Activated CD4-positive, alpha-beta T cell treated with anti-CD3 and anti-CD28 coated beads, Interleukin-2, Interleukin-4, amounts not matched to agents 100 ng/mL and 50 ng/mL, durations not matched to agents 16 hours and 8 hours (primary cell): ENCODE measurements at regions not wholly inside any gene's neighbourhood (a gene's known extent, or its start where the extent isn't known, plus 50 kb on each side); places are given as distances from the start of the nearest gene placed in this dataset.
"Not testable (repeated sequence)": the region's sequence is repeated elsewhere in the genome, so short reads cannot be mapped to it uniquely, and the experiment has no call there.

Experiments
- DNase-seq: peaks from one replicate; pipeline ENCODE4 v3.0.0-alpha.2; 2020; ENCODE audit warnings: low spot score

DNA sequence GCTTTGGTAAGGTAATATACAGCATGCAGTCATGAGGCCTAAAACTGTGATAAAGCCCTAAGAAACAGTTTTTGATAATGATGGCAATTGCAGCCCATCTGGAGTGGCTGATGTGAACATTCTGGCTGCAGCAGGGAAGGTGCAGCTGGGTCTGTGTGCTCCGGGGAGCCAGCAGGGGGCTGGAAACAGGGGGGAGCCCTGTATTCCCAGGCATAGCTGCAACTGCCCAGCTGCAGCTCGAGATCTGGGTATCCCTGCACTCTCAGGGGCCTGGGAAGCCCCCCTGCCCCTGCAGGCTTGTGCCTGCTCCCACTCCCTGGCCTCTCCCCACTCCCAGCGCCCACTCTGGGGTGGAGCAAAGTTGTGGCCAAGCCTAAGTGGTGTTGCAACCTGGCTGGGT is 95.6 kb downstream of the RRAGB start:
- DNase-seq = no peak

DNA sequence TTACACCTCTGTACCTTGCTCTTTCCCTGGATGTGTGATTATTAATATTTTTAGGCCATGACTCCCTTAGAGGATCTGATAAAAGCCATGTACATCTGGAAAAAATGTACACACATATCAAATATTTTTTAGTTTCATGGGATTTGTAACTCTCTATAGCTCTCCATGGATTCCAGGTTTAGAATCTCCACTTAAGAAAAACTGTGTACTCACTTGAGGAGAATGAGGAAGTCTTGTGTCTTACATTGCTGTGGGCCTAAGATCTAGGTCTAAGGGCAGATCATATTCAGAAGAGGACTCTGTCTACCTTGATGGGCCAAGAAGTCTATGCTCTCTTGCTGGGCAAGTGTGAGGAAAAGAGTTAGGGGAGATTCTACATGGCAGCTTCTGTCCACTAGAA is 98.0 kb downstream of the RRAGB start:
- DNase-seq = no peak

DNA sequence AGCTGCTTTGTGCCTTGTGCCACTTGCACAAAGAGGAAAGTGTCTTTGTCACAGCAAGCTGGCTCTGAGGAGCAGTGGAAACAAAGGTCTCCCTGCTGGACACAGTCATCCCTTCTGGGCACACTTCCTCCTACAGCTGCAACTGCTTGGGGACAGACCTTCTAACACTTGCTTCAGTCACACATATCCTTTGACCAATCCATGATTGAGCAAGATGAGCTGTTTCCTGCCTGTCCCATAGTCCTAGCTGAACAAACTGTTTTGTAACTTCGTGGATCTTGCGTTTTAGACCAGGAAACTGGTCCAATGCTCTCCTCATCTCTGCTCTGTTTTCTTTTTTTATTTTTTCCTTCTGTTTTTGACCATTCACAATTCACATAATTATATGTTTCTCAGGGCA is 98.5 kb downstream of the RRAGB start:
- DNase-seq = no peak

DNA sequence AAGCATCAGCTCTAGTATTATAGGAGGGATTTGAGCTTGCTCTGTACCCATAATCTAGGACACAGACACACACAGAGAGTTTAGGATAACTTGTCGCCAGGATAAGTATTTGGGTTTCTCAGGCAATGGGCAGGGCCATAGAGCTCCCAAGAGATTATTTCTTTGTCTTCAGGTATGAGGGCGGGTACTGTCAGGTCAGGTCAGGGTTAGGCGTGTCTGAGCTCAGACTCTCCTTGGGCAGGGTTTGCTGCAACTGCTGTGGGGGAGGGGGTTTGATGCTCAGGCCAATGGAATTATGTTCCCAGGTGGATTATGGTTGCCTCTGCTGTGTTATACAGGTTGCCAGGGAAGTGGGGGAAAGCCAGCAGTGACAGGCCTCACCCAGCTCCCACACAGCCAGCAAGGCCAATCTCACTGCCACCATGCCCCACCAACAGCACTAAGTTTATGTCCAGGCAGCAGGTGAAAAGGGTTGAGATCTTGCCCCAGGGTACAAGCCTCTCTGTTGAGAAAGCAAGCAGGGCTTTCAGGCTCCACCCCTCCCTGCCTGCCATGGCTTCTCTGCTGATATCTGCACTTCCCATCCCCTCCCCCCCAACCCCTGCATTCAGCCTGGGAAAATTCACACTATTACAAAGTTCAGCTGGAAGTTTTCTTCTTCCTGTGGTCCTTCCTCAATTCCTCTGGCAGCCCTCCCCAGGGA is 101.3 kb downstream of the RRAGB start:
- DNase-seq = no peak

DNA sequence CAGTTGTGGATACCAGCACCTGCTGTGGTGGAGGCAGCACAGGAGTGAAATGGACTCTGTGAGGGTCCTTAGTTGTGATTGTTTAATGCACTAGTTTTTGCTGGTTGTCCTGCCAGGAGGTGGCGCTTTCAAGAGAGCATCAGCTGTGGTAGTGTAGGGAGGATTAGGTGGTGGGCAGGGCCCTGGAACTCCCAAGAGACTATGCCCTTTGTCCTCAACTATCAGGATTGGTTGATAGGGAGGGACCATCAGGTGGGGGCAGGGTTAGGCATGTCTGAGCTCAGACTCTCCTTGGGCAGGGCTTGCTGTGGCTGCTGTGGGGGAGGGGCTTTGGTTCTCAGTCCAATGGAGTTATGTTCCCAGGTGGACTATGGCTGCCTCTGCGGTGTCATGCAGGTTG is 121.9 kb downstream of the RRAGB start:
- DNase-seq = no peak

DNA sequence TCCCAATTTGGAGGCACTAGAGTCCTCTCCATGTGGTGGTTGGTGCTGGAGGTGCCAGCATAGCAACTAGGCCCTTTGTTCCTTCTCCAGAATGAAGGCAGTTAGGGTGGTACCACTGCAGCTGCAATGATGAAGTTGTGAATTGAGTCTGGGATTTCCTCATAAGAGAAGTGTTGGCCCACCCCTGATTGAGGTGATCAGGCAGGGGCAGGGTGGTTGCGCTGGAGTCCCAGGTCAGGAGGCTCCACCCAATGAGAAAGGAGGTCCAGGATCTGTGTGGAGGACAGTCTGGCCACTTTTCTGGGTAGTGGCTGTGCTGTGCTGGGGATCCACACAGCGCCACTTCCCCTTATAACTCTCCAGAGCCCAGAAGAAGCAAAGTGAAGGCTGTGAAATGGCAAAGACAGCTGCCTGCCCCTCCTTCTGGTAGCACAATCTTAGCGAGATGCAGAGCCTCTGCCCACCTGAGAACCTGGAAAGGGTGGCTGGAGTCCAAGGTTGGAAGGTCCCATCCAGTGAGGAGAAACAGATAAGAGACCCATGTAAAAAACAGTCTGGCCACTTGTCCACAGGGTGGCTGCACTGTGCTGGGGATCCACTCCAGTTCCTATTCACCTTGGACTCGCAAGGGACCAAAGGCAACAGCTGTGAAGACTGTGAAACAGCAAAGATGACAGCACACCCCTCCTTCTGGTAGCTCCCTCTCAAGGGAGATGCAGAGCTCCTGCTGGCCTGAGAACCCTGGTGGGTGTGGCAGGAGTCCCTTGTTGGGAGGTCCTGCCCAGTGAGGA is 124.6 kb downstream of the RRAGB start:
- DNase-seq = no peak

DNA sequence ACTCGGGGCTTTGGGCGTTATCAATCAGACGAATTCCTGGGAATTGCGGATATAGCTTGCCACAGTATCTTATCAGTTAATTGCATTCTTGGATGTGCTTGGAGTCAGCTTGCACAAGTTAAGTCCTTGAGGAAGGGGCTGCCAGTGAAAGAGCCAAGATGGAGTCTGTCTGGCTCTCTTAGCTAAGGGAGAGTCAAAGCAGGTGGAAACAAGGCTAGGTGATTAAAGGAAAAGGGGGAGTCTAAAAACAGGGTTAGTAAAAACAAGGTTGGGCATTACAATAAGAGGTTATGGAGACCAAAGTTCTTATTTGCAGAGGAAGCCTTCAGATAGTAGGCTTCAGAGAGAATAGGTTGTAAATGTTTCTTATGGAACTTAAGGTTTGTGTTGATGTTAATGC is 149.2 kb downstream of the RRAGB start:
- DNase-seq = not testable (repeated sequence)

DNA sequence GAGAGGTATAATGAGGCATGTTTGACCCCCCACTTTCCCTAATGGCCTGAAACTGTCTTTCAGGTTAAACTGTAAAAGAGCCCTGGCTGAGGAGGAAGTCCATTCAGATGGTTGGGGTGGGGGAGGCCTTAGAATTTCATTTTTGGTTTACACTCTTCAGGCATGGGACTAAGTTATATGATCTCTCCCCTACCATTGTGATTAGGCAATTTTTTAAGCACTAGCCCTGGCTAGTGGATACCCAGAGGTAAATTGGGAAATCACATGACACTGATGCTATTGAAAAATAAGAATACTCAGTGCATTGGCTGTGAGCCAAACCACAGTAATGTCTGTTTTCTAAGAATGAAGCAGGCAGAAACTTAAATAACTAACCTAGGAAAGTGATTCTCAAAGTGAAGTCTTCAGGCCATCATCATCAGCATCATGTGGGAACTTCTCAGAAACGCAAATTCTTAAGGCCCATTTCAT is 149.7 kb downstream of the RRAGB start:
- peak; percentile 0 for DNase-seq

DNA sequence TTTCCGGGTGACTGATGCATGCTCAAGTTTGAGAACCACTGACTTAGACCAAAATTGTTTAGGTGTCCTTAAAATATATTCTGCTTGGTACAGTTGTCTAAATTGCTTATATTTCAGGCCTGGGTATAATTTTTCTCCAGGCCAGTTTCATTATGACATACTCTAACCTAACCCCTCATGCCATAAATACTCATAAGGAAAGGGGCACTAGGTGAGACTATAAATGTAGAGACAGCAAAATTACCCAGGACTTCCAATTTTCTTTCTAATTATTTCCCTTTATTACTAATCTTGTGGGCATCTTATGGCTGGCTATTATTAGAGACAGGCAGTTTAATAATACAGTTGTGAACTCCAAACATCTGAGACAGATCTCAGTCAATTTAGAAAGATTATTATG is 150.2 kb downstream of the RRAGB start:
- DNase-seq = no peak

DNA sequence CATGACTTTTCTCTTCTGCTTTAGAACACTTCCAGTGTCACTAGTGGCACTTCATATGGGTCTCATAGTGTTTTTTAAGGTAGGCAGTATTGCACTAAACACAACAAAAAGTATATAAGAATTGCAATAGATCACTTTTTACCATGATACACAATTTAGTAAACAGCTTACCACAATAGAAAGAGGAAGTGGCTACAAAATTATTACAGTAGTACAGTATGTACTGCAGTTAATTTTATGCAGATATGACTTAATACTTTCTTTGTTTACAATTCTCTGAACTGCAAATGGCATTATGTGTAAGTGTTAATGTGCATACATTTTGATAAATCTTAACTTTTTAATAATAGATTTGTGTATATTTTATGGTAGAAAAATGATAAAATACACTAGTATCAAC is 157.3 kb downstream of the RRAGB start:
- no peak for DNase-seq

DNA sequence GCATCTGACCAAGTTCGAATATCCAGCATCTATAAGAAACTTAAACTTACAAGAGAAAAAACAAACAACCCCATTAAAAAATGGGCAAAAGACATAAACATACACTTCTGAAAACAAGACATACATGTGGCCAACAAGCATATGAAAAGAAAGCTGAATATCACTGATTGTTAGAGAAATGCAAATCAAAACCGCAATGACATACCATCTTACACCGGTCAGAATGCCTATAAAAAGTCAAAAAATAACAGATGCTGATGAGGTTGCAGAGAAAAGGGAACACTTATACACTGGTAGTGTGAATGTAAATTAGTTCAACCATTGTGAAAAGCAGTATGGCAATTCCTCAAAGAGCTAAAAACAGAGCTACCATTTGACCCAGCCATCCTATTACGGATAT is 166.0 kb downstream of the RRAGB start:
- DNase-seq = not testable (repeated sequence)

DNA sequence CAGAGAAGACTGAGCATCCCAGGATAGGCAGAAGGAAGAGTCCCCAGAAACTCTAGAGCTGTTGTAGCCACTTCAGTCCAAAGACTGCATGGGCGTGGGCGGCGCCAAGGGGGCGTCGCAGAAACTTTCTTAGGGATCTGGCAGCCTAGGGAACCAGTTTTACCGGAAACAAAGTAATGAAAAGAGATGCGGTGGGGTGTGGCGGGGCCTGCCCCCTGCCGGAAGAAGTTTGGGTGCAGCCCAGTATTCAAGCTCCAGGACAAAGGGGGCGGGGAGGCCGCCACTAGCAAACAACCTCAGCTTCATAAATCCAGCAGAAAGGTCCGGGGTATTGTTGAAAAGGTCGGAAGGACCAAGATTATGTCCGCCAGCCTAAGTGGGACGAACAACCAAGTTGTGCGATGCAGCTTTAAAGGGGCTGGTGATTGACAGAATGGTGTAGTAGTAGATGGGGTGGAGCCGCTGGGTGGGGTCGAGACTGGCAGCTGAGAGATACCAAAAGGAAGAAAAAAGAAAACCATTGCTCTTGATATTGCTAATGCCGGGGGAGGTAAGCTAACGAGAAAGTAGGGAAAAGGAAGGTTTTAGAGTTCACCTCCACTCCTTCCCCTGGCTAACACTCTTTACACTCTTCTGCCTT is 190.5 kb downstream of the RRAGB start:
- peak; percentile 42 for DNase-seq

DNA sequence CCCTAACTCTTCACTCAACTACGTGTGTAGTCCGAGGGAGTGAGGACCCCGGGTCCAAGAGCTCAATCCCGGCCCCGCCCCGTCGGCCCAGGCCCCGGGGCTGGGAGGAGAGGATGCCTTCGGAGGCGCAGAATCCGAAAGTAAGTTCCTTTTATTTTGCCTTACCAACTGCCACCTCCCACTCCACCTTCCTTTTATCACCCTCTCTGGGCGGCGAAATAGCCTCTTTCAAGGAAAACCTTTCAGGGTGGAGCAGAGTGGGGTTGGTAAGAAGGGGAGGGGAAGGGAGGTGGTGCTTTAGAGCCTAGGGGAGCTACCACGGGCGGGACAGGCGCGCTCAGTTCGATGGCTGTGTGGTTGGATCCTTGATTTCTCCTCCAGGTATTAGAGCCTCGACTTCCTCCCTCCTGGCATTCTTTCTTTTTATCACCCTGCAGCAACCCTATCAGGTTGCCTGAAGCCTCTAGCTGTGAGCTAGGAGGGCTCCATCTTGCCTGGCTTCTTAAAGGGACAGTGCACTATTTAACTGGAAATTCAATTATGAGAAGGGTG is 191.2 kb downstream of the RRAGB start:
- peak; percentile 15 for DNase-seq

DNA sequence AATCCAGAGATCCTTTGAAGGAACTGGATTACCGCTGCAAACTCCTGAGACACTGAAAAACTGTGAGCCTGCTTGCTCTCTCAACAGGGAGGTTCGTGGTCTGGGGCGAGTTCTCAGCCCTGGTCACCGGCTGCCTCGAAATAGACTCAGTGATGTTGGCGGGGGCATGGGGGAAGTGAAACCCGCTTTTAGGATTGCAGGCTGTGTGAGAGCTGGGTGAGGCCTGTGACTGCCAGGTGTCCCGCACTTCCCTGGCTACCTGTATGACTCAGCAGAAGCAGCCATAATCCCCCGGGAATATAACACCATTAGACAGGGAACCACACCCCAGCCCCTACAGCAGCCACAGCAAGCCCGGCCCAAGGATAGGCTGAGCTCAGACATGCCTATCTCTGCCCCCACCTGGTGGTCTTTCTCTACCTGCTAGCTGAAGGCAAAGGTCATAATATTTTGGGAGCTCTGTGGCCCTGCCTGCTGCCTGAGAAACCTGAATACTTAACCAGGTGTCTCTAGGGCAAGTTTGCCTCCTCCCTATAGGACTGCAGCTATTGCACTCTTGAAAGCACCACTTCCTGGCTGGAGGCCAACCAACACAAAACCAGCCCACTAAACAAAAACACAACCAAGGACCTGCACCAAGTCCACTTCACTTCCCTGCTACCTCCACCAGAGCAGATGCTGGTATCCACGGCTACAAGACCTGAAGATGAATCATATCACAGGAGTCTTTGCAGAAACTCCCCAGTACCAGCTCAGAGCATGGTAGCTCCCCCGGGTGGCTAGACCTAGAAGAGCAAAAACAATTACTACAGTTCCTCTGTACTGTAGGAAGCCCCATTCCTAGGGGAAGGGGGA is 202.0 kb downstream of the RRAGB start:
- no peak for DNase-seq

DNA sequence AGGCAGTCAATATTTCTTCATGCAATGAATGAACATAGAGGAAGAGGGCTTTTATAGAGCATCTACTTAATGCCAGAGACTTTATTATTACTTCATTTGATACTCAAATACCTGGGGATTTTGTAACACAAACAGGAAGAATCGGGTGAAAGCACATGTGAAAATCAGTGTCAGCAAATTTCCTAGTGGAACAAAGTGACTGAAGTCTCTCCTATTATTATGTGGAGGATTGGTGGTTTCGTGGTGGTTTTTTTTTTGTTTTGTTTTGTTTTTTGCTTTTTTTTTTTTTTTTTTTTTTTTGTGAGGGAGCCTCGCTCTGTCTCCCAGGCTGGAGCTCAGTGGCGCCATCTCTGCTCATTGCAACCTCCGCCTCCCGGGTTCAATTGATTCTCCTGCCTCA is 207.0 kb downstream of the RRAGB start:
- DNase-seq = no peak

DNA sequence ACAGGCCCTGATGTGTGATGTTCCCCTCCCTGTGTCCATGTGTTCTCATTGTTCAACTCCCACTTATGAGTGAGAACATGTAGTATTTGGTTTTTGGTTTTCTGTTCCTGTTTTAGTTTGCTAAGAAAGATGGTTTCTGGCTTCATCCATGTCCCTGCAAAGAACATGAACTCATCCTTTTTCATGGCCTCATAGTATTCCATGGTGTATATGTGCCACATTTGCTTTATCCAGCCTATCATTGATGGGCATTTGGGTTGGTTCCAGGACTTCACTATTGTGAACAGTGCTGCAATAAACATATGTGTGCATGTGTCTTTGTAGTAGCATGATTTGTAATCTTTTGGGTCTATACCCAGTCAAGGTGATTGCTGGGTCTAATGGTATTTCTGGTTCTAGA is 211.0 kb downstream of the RRAGB start:
- not testable (repeated sequence) for DNase-seq
